ENCODE measurements at regions not wholly inside any gene's neighbourhood (a gene's known extent, or its start where the extent isn't known, plus 50 kb on each side); places are given as distances from the start of the nearest gene placed in this dataset.

GRCh38 chr18:50453732-50454131 is 78.9 kb downstream of the SKA1 start:
- TF ChIP-seq CTCF (conservative IDR thresholded peaks at IDR 0.05; ENCODE audit: low read length) (no peak), EZH2phosphoT487 (IDR thresholded peaks at IDR 0.05; ENCODE audit: borderline replicate concordance) (no peak)

Data from Loucy (cell line).